GM18909 (cell line): ENCODE measurements at regions not wholly inside any gene's neighbourhood (a gene's known extent, or its start where the extent isn't known, plus 50 kb on each side); places are given as distances from the start of the nearest gene placed in this dataset.

Experiments
- ATAC-seq: cut with Tn5 transposase; IDR thresholded peaks from one replicate; pipeline ENCODE4 v1.9.1; 2021; ENCODE audit warnings: mild to moderate bottlenecking; ENCODE audit not compliant: unreplicated experiment, poor library complexity

- no peak for ATAC-seq
Measured at GRCh38 chr16:22673421-22673831, 140.5 kb upstream of the HS3ST2 start.

GRCh38 chr16:22674832-22675191 lies 139.2 kb upstream of the HS3ST2 start:
- no peak for ATAC-seq

GRCh38 chr16:22675745-22676540 lies 138.0 kb upstream of the HS3ST2 start:
- ATAC-seq, result no peak

- no peak for ATAC-seq
Measured at GRCh38 chr16:22677024-22677830, 136.7 kb upstream of the HS3ST2 start.

- ATAC-seq, result no peak
Measured at GRCh38 chr16:22678311-22678710, 135.7 kb upstream of the HS3ST2 start.

- ATAC-seq, result no peak
Measured at GRCh38 chr16:22681554-22682291, 132.2 kb upstream of the HS3ST2 start.

GRCh38 chr16:22683258-22683657 lies 130.7 kb upstream of the HS3ST2 start:
- no peak for ATAC-seq

- no peak for ATAC-seq
Measured at GRCh38 chr16:22683730-22684573, 130.0 kb upstream of the HS3ST2 start.

GRCh38 chr16:22684574-22685458 lies 129.1 kb upstream of the HS3ST2 start:
- ATAC-seq, result no peak

- no peak for ATAC-seq
Measured at GRCh38 chr16:22685459-22685830, 128.5 kb upstream of the HS3ST2 start.

GRCh38 chr16:22687031-22687530 lies 126.9 kb upstream of the HS3ST2 start:
- no peak for ATAC-seq

GRCh38 chr16:22688463-22688862 lies 125.5 kb upstream of the HS3ST2 start:
- ATAC-seq, result no peak

- no peak for ATAC-seq
Measured at GRCh38 chr16:22688930-22689329, 125.0 kb upstream of the HS3ST2 start.

GRCh38 chr16:22691335-22691734 lies 122.6 kb upstream of the HS3ST2 start:
- no peak for ATAC-seq

- ATAC-seq, result no peak
Measured at GRCh38 chr16:22692034-22692433, 121.9 kb upstream of the HS3ST2 start.

- no peak for ATAC-seq
Measured at GRCh38 chr16:22692916-22693637, 120.9 kb upstream of the HS3ST2 start.

- ATAC-seq, result no peak
Measured at GRCh38 chr16:22693638-22694340, 120.2 kb upstream of the HS3ST2 start.

- ATAC-seq, result no peak
Measured at GRCh38 chr16:22694887-22695382, 119.0 kb upstream of the HS3ST2 start.
